ENCODE measurements at regions not wholly inside any gene's neighbourhood (a gene's known extent, or its start where the extent isn't known, plus 50 kb on each side); places are given as distances from the start of the nearest gene placed in this dataset.

DNA sequence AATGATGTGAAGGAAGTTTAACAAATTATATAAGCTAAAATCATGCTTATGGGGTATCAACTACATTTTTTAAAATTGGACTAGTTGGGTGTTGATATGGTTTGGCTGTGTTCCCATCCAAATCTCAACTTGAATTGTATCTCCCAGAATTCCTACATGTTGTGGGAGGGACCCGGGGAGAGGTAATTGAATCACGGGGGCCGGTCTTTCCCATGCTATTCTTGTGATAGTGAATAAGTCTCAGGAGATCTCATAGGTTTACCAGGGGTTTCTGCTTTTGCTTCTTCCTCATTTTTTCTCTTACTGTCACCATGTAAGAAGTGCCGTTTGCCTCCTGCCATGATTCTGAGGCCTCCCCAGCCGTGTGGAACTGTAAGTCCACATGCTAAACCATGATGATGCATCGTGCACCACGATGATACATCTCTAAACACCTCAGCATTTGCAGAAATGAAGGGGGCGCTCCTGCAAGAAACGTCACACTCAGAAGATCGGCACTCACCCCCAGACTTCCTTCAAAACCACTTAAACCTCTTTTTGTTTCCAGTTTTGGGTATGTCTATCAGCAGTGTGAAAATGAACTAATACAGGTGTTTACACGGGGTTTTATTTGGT lies 340.0 kb downstream of the SHANK2 start:
- H3K9me2 ChIP-seq (ENCODE audit: insufficient read depth) = no peaks in the 10 kb centered on the region
- no peak overlapping the region for H3K27ac ChIP-seq (ENCODE audit: low read depth)
- no peak overlapping the region for H3K4me3 Mint-ChIP-seq
- H3K36me3 Mint-ChIP-seq (ENCODE audit: low read depth) = peaks cover 5% of the 10 kb centered on the region; the same call in 2 of the 3 replicates
- no peak for DNase-seq (ENCODE audit: low spot score)
- 0 out of 2 replicates have a peak, but pooled peaks cover 2% of the 10 kb centered on the region for H3F3A ChIP-seq (replicated peaks; ENCODE audit: low read depth)
- H3K9me3 Mint-ChIP-seq = no peaks in the 10 kb centered on the region; the same call in 2 of the 3 replicates
- no peak overlapping the region for H3K4me2 ChIP-seq
- H3K79me2 ChIP-seq (replicated peaks; ENCODE audit: insufficient read depth) = peaks cover 5% of the 10 kb centered on the region
- no peak overlapping the region for H3K27ac Mint-ChIP-seq
- no peak for TF ChIP-seq ZNF114 (CRISPR knock-in tag; IDR thresholded peaks at IDR 0.05)
- TF ChIP-seq, protein P1, sequence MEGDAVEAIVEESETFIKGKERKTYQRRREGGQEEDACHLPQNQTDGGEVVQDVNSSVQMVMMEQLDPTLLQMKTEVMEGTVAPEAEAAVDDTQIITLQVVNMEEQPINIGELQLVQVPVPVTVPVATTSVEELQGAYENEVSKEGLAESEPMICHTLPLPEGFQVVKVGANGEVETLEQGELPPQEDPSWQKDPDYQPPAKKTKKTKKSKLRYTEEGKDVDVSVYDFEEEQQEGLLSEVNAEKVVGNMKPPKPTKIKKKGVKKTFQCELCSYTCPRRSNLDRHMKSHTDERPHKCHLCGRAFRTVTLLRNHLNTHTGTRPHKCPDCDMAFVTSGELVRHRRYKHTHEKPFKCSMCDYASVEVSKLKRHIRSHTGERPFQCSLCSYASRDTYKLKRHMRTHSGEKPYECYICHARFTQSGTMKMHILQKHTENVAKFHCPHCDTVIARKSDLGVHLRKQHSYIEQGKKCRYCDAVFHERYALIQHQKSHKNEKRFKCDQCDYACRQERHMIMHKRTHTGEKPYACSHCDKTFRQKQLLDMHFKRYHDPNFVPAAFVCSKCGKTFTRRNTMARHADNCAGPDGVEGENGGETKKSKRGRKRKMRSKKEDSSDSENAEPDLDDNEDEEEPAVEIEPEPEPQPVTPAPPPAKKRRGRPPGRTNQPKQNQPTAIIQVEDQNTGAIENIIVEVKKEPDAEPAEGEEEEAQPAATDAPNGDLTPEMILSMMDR (conservative IDR thresholded peaks at IDR 0.05; ENCODE audit: low read depth in 2 of 2) = 0 out of 4 replicates have a peak, but pooled peaks of 1 of the 2 experiments have one; percentile 1
- no peak for TF ChIP-seq CREB1 (CRISPR knock-in tag; IDR thresholded peaks at IDR 0.05; ENCODE audit: low read depth)
- H2AFZ ChIP-seq = no peak overlapping the region
- H3K27me3 ChIP-seq (ENCODE audit: insufficient read depth) = no peaks in the 10 kb centered on the region
- H3K36me3 ChIP-seq (ENCODE audit: insufficient read depth) = no peaks in the 10 kb centered on the region; the same call in 1 of the 2 replicates
- peaks cover 8% of the 10 kb centered on the region; the same call in 1 of the 2 replicates for H3K4me1 ChIP-seq (ENCODE audit: insufficient read depth)
- H3K27me3 Mint-ChIP-seq (ENCODE audit: insufficient read depth, low read depth, poor library complexity) = peaks cover 8% of the 10 kb centered on the region
- H3K4me3 ChIP-seq = no peak overlapping the region
- peaks cover 38% of the 10 kb centered on the region for H3K4me1 Mint-ChIP-seq
- H4K20me1 ChIP-seq (replicated peaks; ENCODE audit: insufficient read depth) = peaks cover 14% of the 10 kb centered on the region
- no peak for ATAC-seq

DNA sequence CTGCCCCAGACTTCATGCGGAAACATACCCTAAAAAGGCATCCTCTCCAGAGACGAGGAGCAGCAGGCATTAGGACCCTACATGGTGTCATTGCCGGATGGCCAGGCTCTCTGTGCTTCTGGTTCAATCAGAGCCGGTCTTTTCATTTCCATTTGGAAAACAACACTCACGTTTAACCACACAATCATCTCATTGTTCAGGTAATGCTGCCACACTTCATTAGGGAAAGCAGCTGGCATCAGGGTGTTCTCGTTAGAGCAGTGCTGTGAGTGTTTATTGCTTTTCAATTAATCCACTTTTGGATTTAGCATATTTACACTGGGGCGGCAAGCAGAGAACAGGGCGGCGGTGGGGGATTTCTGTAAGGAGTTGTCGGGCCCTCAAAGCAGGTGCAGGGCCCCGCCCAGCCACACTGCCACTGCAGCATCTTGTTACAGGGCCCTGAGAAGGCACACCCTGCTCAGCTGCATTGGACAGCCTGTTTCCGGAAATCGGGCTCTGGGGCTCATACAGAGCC lies 338.6 kb downstream of the SHANK2 start:
- peaks cover 5% of the 10 kb centered on the region for H3K79me2 ChIP-seq (replicated peaks; ENCODE audit: insufficient read depth)
- peak overlapping the region; percentile 81; the same call in 1 of the 2 replicates for H3K27ac ChIP-seq (ENCODE audit: low read depth)
- no peaks in the 10 kb centered on the region for H3K9me2 ChIP-seq (ENCODE audit: insufficient read depth)
- peaks cover 8% of the 10 kb centered on the region; the same call in 1 of the 2 replicates for H3K4me1 ChIP-seq (ENCODE audit: insufficient read depth)
- H3K4me2 ChIP-seq = peak overlapping the region; percentile 34; the same call in 1 of the 2 replicates
- Mint-ChIP-seq H3K27ac (peak overlapping the region; percentile 63; the same call in 1 of the 2 replicates), H3K4me3 (peak overlapping the region; percentile 65), H3K36me3 (ENCODE audit: low read depth) (peaks cover 13% of the 10 kb centered on the region), H3K4me1 (peaks cover 37% of the 10 kb centered on the region), H3K27me3 (ENCODE audit: insufficient read depth, low read depth, poor library complexity) (peaks cover 5% of the 10 kb centered on the region), H3K9me3 (no peaks in the 10 kb centered on the region; the same call in 2 of the 3 replicates)
- TF ChIP-seq CREB1 (CRISPR knock-in tag; IDR thresholded peaks at IDR 0.05; ENCODE audit: low read depth) (peak; percentile 36; the same call in 1 of the 2 replicates), STAT1 (IDR thresholded peaks at IDR 0.05; ENCODE audit: unreplicated experiment) (no peak), NANOG (IDR thresholded peaks at IDR 0.05; ENCODE audit: borderline replicate concordance) (no peak), EZH2phosphoT487 (IDR thresholded peaks at IDR 0.05; ENCODE audit: unreplicated experiment) (no peak)
- TF ChIP-seq, protein P2, sequence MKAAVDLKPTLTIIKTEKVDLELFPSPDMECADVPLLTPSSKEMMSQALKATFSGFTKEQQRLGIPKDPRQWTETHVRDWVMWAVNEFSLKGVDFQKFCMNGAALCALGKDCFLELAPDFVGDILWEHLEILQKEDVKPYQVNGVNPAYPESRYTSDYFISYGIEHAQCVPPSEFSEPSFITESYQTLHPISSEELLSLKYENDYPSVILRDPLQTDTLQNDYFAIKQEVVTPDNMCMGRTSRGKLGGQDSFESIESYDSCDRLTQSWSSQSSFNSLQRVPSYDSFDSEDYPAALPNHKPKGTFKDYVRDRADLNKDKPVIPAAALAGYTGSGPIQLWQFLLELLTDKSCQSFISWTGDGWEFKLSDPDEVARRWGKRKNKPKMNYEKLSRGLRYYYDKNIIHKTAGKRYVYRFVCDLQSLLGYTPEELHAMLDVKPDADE (IDR thresholded peaks at IDR 0.05) = no peak
- peak overlapping the region; percentile 25; the same call in 1 of the 2 replicates for H3K4me3 ChIP-seq
- H3F3A ChIP-seq (replicated peaks; ENCODE audit: low read depth) = 0 out of 2 replicates have a peak, but pooled peaks cover 2% of the 10 kb centered on the region
- H3K27me3 ChIP-seq (ENCODE audit: insufficient read depth) = no peaks in the 10 kb centered on the region
- DNase-seq (ENCODE audit: low spot score) = peak; percentile 74
- peaks cover 20% of the 10 kb centered on the region for H4K20me1 ChIP-seq (replicated peaks; ENCODE audit: insufficient read depth)
- no peak overlapping the region for H2AFZ ChIP-seq
- ATAC-seq = peak; percentile 90
- H3K36me3 ChIP-seq (ENCODE audit: insufficient read depth) = no peaks in the 10 kb centered on the region

Data from GM23338 (cell line).